ENCODE measurements at regions not wholly inside any gene's neighbourhood (a gene's known extent, or its start where the extent isn't known, plus 50 kb on each side); places are given as distances from the start of the nearest gene placed in this dataset.
"Not testable (repeated sequence)": the region's sequence is repeated elsewhere in the genome, so short reads cannot be mapped to it uniquely, and the experiment has no call there.

- no peak overlapping the region for H3K4me3 ChIP-seq
- no peak for TF ChIP-seq CTCF (IDR thresholded peaks at IDR 0.05; ENCODE audit: low read depth, low read length)
- no peaks in the 10 kb centered on the region for H3K36me3 ChIP-seq
- no peaks in the 10 kb centered on the region for H3K27me3 ChIP-seq
- no peaks in the 10 kb centered on the region for H3K9me3 ChIP-seq (ENCODE audit: low read depth)
- H3K27ac ChIP-seq = no peak overlapping the region
- H3K4me1 ChIP-seq (ENCODE audit: low read depth) = no peaks in the 10 kb centered on the region
- no peak for DNase-seq (ENCODE audit: low read depth in 1 of 2, low spot score in 1 of 2)
Observed at GRCh38 chr16:59111280-59111679, 377.2 kb upstream of the GOT2 start.

DNA sequence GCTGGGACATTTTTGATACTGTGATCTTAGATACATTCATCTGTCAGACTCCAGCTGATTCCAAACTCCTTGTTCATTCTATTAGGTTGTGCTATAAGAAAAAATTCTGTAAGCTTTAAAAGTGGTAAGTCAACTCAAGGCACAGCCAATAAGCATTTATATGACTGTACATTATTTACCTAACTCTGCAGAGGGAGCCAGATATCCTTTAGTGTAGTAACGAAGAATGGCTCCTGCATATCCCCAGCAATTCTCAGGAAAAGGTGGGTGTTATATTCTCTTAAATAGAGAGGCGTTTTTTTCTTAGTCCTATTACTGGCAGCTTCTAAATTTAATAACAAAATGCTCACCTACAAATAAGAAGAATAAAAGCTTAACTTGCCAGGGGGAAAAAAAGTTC lies 374.3 kb upstream of the GOT2 start:
- no peak for TF ChIP-seq CTCF (IDR thresholded peaks at IDR 0.05; ENCODE audit: low read depth, low read length)
- Histone ChIP-seq H3K27me3 (no peaks in the 10 kb centered on the region), H3K9me3 (ENCODE audit: low read depth) (no peaks in the 10 kb centered on the region), H3K27ac (no peak overlapping the region), H3K4me1 (ENCODE audit: low read depth) (no peaks in the 10 kb centered on the region), H3K4me3 (no peak overlapping the region), H3K36me3 (no peaks in the 10 kb centered on the region)
- no peak for DNase-seq (ENCODE audit: low read depth in 1 of 2, low spot score in 1 of 2)

DNA sequence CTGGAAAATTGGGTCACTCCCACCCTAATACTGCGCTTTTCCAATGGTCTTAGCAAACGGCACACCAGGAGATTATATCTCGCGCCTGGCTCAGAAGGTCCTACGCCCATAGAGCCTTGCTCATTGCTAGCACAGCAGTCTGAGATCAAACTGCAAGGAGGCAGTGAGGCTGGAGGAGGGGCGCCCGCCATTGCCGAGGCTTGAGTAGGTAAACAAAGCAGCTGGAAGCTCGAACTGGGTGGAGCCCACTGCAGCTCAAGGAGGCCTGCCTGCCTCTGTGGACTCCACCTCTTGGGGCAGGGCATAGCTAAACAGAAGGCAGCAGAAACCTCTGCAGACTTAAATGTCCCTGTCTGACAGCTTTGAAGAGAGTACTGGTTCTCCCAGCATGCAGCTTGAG lies 362.6 kb upstream of the GOT2 start:
- not testable (repeated sequence) for DNase-seq (ENCODE audit: low read depth in 1 of 2, low spot score in 1 of 2); H3K27me3 ChIP-seq

GRCh38 chr16:59090541-59090940 lies 356.4 kb upstream of the GOT2 start:
- Histone ChIP-seq H3K27ac (no peak overlapping the region), H3K4me3 (no peak overlapping the region), H3K36me3 (no peaks in the 10 kb centered on the region), H3K9me3 (ENCODE audit: low read depth) (no peaks in the 10 kb centered on the region), H3K4me1 (ENCODE audit: low read depth) (no peaks in the 10 kb centered on the region), H3K27me3 (no peaks in the 10 kb centered on the region)
- no peak for DNase-seq (ENCODE audit: low read depth in 1 of 2, low spot score in 1 of 2)
- TF ChIP-seq CTCF (IDR thresholded peaks at IDR 0.05; ENCODE audit: low read depth, low read length) = no peak

More for the DNA sequence above, 362.6 kb upstream of the GOT2 start:
- not testable (repeated sequence) for H3K36me3 ChIP-seq; H3K4me1 ChIP-seq (ENCODE audit: low read depth); H3K27ac ChIP-seq; H3K4me3 ChIP-seq; H3K9me3 ChIP-seq (ENCODE audit: low read depth)

DNA sequence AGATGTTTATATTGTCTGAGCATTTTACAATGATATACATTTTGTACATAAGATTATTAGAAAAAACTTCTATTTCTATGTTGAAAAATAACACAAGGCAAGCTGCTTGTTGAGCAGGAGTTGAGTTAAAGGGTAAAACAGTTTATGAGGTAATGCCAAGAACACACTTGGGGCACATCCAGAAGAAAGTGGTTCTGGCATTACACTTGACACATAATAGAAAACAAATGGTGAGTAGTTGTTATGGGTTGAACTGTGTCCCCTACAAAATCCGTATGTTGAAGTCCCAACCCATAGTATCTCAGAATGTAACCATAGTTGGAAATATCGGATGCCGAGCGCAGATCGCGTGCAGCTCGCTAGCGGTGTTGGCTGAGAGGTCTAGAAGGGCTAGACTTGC lies 354.3 kb upstream of the GOT2 start:
- Histone ChIP-seq H3K9me3 (ENCODE audit: low read depth) (no peaks in the 10 kb centered on the region), H3K27me3 (no peaks in the 10 kb centered on the region), H3K4me3 (no peak overlapping the region), H3K36me3 (no peaks in the 10 kb centered on the region), H3K27ac (no peak overlapping the region), H3K4me1 (ENCODE audit: low read depth) (no peaks in the 10 kb centered on the region)
- DNase-seq (ENCODE audit: low read depth in 1 of 2, low spot score in 1 of 2) = no peak
- TF ChIP-seq CTCF (IDR thresholded peaks at IDR 0.05; ENCODE audit: low read depth, low read length) = no peak

- Histone ChIP-seq H3K27me3 (no peaks in the 10 kb centered on the region), H3K27ac (no peak overlapping the region), H3K36me3 (no peaks in the 10 kb centered on the region), H3K4me3 (no peak overlapping the region), H3K4me1 (ENCODE audit: low read depth) (no peaks in the 10 kb centered on the region), H3K9me3 (ENCODE audit: low read depth) (no peaks in the 10 kb centered on the region)
- no peak for TF ChIP-seq CTCF (IDR thresholded peaks at IDR 0.05; ENCODE audit: low read depth, low read length)
- no peak for DNase-seq (ENCODE audit: low read depth in 1 of 2, low spot score in 1 of 2)
Observed at GRCh38 chr16:59087641-59088040, 353.5 kb upstream of the GOT2 start.

Data from cardiac muscle cell (in vitro differentiated cells and primary cell).